Karpas-422 (cell line): ENCODE measurements at regions not wholly inside any gene's neighbourhood (a gene's known extent, or its start where the extent isn't known, plus 50 kb on each side); places are given as distances from the start of the nearest gene placed in this dataset.

Source experiments
- DNase-seq: peaks from one replicate; pipeline ENCODE4 v3.0.0-alpha.2; 2015
- H2AFZ ChIP-seq: fragments of 200-600 bp; sonication (generic); 2 replicates; pipeline ENCODE4 v1.6.1; 2014; ENCODE audit warnings: antibody characterized with exemption, low read length, mixed read lengths
- H3K27ac ChIP-seq: fragments of 200-600 bp; sonication (generic); 2 replicates; pipeline ENCODE4 v1.5.1; 2014; ENCODE audit warnings: mild to moderate bottlenecking, low read length, moderate library complexity
- H3K27me3 ChIP-seq: fragments of 200-600 bp; sonication (generic); 2 replicates; pipeline ENCODE4 v1.6.1; 2014; ENCODE audit warnings: low read length, mixed read lengths
- H3K36me3 ChIP-seq: fragments of 200-600 bp; sonication (generic); 2 replicates; pipeline ENCODE4 v1.6.1; 2014; ENCODE audit warnings: low read length, mixed read lengths; ENCODE audit not compliant: insufficient read depth
- H3K4me1 ChIP-seq: fragments of 200-600 bp; sonication (generic); 2 replicates; pipeline ENCODE4 v1.6.1; 2014; ENCODE audit warnings: mild to moderate bottlenecking, low read length, mixed read lengths
- H3K4me2 ChIP-seq: fragments of 200-600 bp; sonication (generic); 2 replicates; pipeline ENCODE4 v1.6.1; 2014; ENCODE audit warnings: low read length, low read depth, mild to moderate bottlenecking; ENCODE audit not compliant: poor library complexity, severe bottlenecking
- H3K4me3 ChIP-seq: fragments of 200-600 bp; sonication (generic); 2 replicates; pipeline ENCODE4 v1.5.1; 2014; ENCODE audit warnings: mild to moderate bottlenecking, antibody characterized with exemption, low read length, mixed read lengths
- H3K79me2 ChIP-seq: fragments of 200-600 bp; sonication (generic); 2 replicates; pipeline ENCODE4 v1.6.1; 2014; ENCODE audit warnings: mild to moderate bottlenecking, low read length, mixed read lengths
- H3K9ac ChIP-seq: fragments of 200-600 bp; sonication (generic); 2 replicates; pipeline ENCODE4 v1.6.0; 2014; ENCODE audit warnings: low read length
- H3K9me2 ChIP-seq: fragments of 200-600 bp; sonication (generic), shearing (Covaris generic); replicated peaks from 2 replicates; pipeline ENCODE4 v1.6.0; 2014; ENCODE audit warnings: mild to moderate bottlenecking, low read length, moderate library complexity; ENCODE audit not compliant: insufficient read depth
- H3K9me3 ChIP-seq: fragments of 300-700, 200-600 bp; sonication (generic); 2 replicates; pipeline ENCODE4 v1.6.1; 2014; ENCODE audit warnings: low read length, mixed read lengths
- H4K20me1 ChIP-seq: fragments of 200-600 bp; sonication (generic); 2 replicates; pipeline ENCODE4 v1.6.1; 2014; ENCODE audit warnings: mild to moderate bottlenecking, antibody characterized with exemption, low read length, low read depth; ENCODE audit not compliant: insufficient read depth

DNA sequence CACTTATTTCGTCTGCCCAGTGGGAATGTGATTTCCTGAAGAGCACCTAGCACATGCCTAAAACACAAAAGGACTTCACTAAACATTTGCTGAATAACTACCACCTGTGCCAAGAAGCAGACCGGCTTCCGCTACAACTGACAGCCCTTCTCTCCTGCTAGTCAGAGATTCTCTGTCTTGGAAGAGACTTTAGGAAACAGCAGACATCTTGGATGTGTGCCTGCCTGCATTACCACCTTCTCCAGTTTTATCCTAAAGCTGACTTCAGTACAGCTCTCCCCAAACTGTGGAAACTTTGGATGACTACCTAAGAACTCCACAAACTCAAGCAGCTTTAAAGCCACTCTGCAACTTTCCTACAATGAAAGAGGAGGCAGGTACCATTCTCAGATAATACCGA, 116.5 kb upstream of the MAN2A1 start:
- H3K9me3 ChIP-seq = no peaks in the 10 kb centered on the region
- no peak overlapping the region for H3K4me3 ChIP-seq
- H3K27me3 ChIP-seq = no peaks in the 10 kb centered on the region
- no peaks in the 10 kb centered on the region for H3K36me3 ChIP-seq
- no peak overlapping the region for H2AFZ ChIP-seq
- H3K9ac ChIP-seq = no peak overlapping the region
- H3K79me2 ChIP-seq = no peaks in the 10 kb centered on the region
- H3K4me1 ChIP-seq = no peaks in the 10 kb centered on the region
- H3K9me2 ChIP-seq = no peaks in the 10 kb centered on the region
- H4K20me1 ChIP-seq = no peaks in the 10 kb centered on the region
- H3K27ac ChIP-seq = no peak overlapping the region
- no peak overlapping the region for H3K4me2 ChIP-seq
- DNase-seq = no peak

DNA sequence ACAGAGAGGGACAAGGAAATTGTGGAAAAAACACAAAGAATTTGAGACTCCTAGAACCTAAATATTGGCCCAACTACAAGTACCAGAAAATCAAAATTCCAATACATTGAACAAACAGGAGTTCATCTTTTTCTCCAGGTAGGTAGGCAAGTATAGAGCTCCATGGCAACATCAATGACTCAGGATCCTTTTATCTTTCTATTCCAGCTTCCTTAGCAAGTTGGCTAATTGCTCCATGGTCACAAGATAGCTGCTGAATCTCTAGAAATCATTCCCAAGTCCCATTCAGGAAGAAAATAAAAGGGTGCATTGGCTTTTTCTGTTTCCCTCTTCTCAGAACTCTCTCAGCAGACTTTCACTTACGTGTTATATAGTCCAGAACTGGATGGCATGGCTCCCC, 117.9 kb upstream of the MAN2A1 start:
- Histone ChIP-seq H3K79me2 (no peaks in the 10 kb centered on the region), H2AFZ (no peak overlapping the region)
- no peak for DNase-seq

DNA sequence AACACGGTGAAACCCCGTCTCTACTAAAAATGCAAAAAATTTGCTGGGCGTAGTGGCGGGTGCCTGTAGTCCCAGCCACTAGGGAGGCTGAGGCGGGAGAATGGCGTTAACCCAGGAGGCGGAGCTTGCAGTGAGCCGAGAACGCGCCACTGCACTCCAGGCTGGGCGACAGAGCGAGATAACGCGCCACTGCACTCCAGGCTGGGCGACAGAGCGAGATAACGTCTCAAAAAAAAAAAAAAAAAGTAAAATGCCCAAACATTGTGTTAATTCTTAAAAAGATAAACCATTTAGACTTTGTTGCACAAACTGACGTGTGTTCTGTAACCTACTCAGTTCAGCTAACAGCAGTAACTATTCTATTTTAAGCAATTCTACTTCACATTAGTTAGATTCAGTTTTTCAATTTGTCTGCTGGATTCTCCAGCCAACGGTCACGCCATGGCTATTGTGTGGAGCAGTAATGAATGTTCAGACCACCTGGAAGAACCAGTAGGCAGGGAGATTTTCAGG, 119.3 kb upstream of the MAN2A1 start:
- Histone ChIP-seq H4K20me1 (no peaks in the 10 kb centered on the region), H3K4me1 (no peaks in the 10 kb centered on the region), H3K4me2 (no peak overlapping the region), H3K36me3 (no peaks in the 10 kb centered on the region), H3K27ac (no peak overlapping the region), H3K9me2 (no peaks in the 10 kb centered on the region), H3K9ac (no peak overlapping the region), H3K9me3 (no peaks in the 10 kb centered on the region), H3K79me2 (no peaks in the 10 kb centered on the region), H3K4me3 (no peak overlapping the region), H2AFZ (no peak overlapping the region), H3K27me3 (no peaks in the 10 kb centered on the region)
- no peak for DNase-seq

More for the DNA sequence above, 117.9 kb upstream of the MAN2A1 start:
- no peaks in the 10 kb centered on the region for H3K36me3 ChIP-seq
- H4K20me1 ChIP-seq = no peaks in the 10 kb centered on the region
- no peak overlapping the region for H3K27ac ChIP-seq
- no peak overlapping the region for H3K4me2 ChIP-seq
- H3K4me3 ChIP-seq = no peak overlapping the region
- no peaks in the 10 kb centered on the region for H3K9me3 ChIP-seq
- no peaks in the 10 kb centered on the region for H3K4me1 ChIP-seq
- no peak overlapping the region for H3K9ac ChIP-seq
- no peaks in the 10 kb centered on the region for H3K9me2 ChIP-seq
- no peaks in the 10 kb centered on the region for H3K27me3 ChIP-seq

DNA sequence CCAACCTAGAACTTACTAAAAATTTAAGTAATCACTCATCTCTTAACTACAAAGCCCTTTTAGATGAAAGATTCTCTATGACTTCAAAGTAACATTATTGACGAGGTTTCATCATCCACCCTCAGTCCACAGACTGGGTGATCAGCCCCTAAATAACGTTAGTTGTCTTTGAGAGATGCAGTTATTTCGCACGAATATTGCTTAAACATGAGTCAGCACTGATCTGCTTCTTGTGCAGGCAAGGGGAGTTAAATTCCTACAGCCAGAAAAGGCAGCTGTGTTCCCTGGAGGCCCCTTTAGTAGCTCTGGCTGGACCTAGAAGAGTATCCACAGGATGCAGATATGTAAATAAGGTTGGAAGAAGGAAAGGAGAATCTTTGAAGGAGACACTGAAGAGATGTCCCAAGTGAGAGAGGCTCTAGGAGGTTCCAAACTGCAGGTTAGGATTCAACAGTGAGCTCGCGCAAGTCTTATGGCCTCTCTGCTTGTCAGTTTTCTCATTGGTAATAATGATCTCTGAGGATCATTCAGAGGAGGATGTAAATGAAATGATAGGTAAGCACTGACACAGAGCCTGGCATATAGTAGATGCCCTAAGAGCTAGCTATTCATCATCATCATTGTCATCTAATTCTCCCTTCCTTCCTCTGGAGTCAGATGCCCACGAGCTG, 122.2 kb upstream of the MAN2A1 start:
- no peak overlapping the region for H3K4me3 ChIP-seq
- no peak overlapping the region for H3K9ac ChIP-seq
- no peaks in the 10 kb centered on the region for H3K9me3 ChIP-seq
- H3K9me2 ChIP-seq = no peaks in the 10 kb centered on the region
- H3K4me1 ChIP-seq = no peaks in the 10 kb centered on the region
- H3K79me2 ChIP-seq = no peaks in the 10 kb centered on the region
- H3K27ac ChIP-seq = no peak overlapping the region
- H3K36me3 ChIP-seq = no peaks in the 10 kb centered on the region
- H4K20me1 ChIP-seq = no peaks in the 10 kb centered on the region
- no peaks in the 10 kb centered on the region for H3K27me3 ChIP-seq
- H2AFZ ChIP-seq = no peak overlapping the region
- H3K4me2 ChIP-seq = no peak overlapping the region
- DNase-seq = no peak

DNA sequence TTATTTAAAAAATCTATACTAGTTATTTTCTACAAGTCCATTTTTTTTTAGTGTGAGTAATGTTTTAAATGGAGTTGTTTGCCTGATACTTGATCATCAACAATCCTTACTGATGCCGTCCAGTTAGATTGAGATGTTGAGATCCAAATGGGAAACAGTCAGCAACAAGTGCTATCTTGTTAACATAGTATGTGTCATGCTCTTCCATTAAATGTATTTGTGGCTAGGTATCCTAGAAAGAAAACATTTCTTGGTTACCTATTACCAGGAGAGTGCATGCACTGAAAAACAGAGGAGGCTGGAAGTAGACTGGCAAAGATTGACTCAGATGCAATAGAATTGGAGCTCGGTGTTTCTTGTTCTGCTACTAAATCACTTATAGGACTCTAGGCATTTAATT, 123.4 kb upstream of the MAN2A1 start:
- Histone ChIP-seq H3K4me2 (no peak overlapping the region), H2AFZ (no peak overlapping the region), H3K9me3 (no peaks in the 10 kb centered on the region), H3K9ac (no peak overlapping the region), H3K27me3 (no peaks in the 10 kb centered on the region), H4K20me1 (no peaks in the 10 kb centered on the region), H3K36me3 (no peaks in the 10 kb centered on the region), H3K79me2 (no peaks in the 10 kb centered on the region), H3K4me3 (no peak overlapping the region), H3K27ac (no peak overlapping the region), H3K9me2 (no peaks in the 10 kb centered on the region), H3K4me1 (no peaks in the 10 kb centered on the region)
- no peak for DNase-seq

DNA sequence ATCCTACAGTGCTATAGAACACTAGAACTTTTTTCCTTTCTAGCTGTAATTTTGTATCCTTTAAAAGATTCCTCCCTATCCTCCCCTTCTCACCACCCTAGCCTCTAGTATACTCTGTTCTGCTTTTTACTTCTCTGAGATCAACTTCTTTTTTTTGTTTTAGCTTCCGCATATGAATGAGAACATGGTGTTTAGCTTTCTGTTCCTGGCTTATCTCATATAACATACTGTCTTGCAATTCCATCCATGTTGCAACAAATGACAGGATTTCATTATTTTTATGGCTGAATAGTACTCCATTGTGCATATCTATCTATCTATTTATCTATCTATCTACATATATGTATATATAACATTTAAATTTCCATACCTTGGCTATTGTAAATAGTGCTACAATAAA, 126.0 kb upstream of the MAN2A1 start:
- Histone ChIP-seq H4K20me1 (no peaks in the 10 kb centered on the region), H3K79me2 (no peaks in the 10 kb centered on the region), H3K9me2 (no peaks in the 10 kb centered on the region), H3K27ac (no peak overlapping the region), H3K27me3 (no peaks in the 10 kb centered on the region), H2AFZ (no peak overlapping the region), H3K4me3 (no peak overlapping the region), H3K9me3 (no peaks in the 10 kb centered on the region), H3K36me3 (no peaks in the 10 kb centered on the region), H3K4me1 (no peaks in the 10 kb centered on the region), H3K4me2 (no peak overlapping the region), H3K9ac (no peak overlapping the region)
- DNase-seq = no peak

DNA sequence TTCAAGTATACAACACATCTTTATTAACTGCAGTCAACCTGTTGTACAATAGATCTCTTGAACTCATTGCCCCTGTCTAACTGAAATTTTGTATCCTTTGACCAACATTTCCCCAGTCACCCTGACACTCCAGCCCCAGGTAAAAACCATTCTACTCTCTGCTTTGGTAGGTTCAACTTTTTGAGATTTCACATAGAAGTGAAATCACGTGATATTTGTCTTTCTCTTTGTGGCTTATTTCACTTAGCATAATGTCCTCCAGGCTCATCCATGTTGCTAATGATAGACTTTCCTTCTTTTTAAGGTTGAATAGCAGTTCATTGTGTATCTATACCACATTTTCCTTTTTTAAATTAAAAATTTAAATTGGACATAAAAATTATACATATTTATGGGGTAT, 126.5 kb upstream of the MAN2A1 start:
- Histone ChIP-seq H3K4me2 (no peak overlapping the region), H3K79me2 (no peaks in the 10 kb centered on the region), H3K9me3 (no peaks in the 10 kb centered on the region), H3K36me3 (no peaks in the 10 kb centered on the region), H3K27me3 (no peaks in the 10 kb centered on the region), H2AFZ (no peak overlapping the region), H3K4me1 (no peaks in the 10 kb centered on the region), H3K9ac (no peak overlapping the region), H3K9me2 (no peaks in the 10 kb centered on the region), H4K20me1 (no peaks in the 10 kb centered on the region), H3K4me3 (no peak overlapping the region), H3K27ac (no peak overlapping the region)
- no peak for DNase-seq

DNA sequence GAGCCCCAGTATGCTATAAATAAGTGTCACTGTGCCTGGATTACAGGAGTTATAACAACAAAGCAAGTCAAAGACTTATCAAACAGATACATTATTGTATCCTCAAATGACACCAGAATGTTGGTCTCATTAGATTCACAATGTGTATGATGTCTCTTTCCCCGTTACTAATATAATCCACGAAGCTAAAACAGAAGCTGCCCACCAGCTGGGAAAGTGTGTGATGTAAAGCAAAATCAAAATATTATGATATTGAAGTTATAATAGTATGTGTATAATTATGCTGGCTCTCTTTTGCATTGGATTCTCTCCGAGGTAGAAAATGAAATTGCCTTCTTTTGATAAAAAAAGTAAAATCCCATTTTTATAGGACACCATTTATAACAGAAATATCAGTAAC, 127.3 kb upstream of the MAN2A1 start:
- Histone ChIP-seq H3K9ac (no peak overlapping the region), H3K4me3 (no peak overlapping the region), H3K9me2 (no peaks in the 10 kb centered on the region), H3K36me3 (no peaks in the 10 kb centered on the region), H3K4me2 (no peak overlapping the region), H3K79me2 (no peaks in the 10 kb centered on the region), H4K20me1 (no peaks in the 10 kb centered on the region), H2AFZ (no peak overlapping the region), H3K27me3 (no peaks in the 10 kb centered on the region), H3K4me1 (no peaks in the 10 kb centered on the region), H3K9me3 (no peaks in the 10 kb centered on the region), H3K27ac (no peak overlapping the region)
- no peak for DNase-seq
